ENCODE measurements at regions not wholly inside any gene's neighbourhood (a gene's known extent, or its start where the extent isn't known, plus 50 kb on each side); places are given as distances from the start of the nearest gene placed in this dataset.

- no TSS peak for BruUV-seq (replicated peaks)
- Histone ChIP-seq H2AFZ (ENCODE audit: low read depth, low read length) (no peak overlapping the region), H3K36me3 (ENCODE audit: control insufficient read depth, insufficient read depth, low read length) (no peaks in the 10 kb centered on the region), H3K79me2 (ENCODE audit: control insufficient read depth, insufficient read depth, low read length) (no peaks in the 10 kb centered on the region), H3K4me1 (replicated peaks in 1 of 2; ENCODE audit: control insufficient read depth in 2 of 2, insufficient read depth in 2 of 2, low read length in 2 of 2) (no peaks in the 10 kb centered on the region), H3K9me3 (replicated peaks; ENCODE audit: control insufficient read depth, insufficient read depth, low read depth, low read length) (no peaks in the 10 kb centered on the region), H3K4me2 (ENCODE audit: insufficient read depth, low read length) (no peak overlapping the region), H3K9ac (ENCODE audit: insufficient read depth in 1 of 2, low read depth in 2 of 2, low read length in 2 of 2) (no peak overlapping the region), H4K20me1 (replicated peaks; ENCODE audit: control insufficient read depth, insufficient read depth, low read length) (no peaks in the 10 kb centered on the region), H3K27me3 (ENCODE audit: control insufficient read depth in 2 of 2, insufficient read depth in 2 of 2, low read length in 2 of 2) (no peaks in the 10 kb centered on the region), H3K9me1 (ENCODE audit: control insufficient read depth, insufficient read depth, low read length) (no peaks in the 10 kb centered on the region), H3K27ac (ENCODE audit: extremely low read depth, low read depth, low read length) (no peak overlapping the region), H3K4me3 (no peak overlapping the region)
- CTCF ChIA-PET (ENCODE audit: low intra/inter-chr PET ratio) = no interaction called here
- 6% methylated on average over 2 of the region's 2 CpGs for whole genome bisulfite sequencing (ENCODE audit: insufficient coverage, low coverage, missing lambda C conversion rate)
- no peak for TF ChIP-seq RB1 (IDR thresholded peaks at IDR 0.05; ENCODE audit: low read depth)
- TF ChIP-seq COPS2 (conservative IDR thresholded peaks at IDR 0.05) = no peak
- no peak for TF ChIP-seq THRB (CRISPR knock-in tag; conservative IDR thresholded peaks at IDR 0.05)
- TF ChIP-seq USF2 (CRISPR knock-in tag; IDR thresholded peaks at IDR 0.05) = no peak
- no peak for TF ChIP-seq ZNF140 (CRISPR knock-in tag; IDR thresholded peaks at IDR 0.05)
- in situ Hi-C loops (cut with MboI) = no loop called here
- intact Hi-C loops (cut with micrococcal nuclease) = no loop called here
- POLR2A ChIA-PET = no interaction called here
- FAIRE-seq = no peak
- no peak for ATAC-seq
- DNase-seq (ENCODE audit: extremely low read depth in 1 of 4, low spot score in 3 of 4) = no peak
Measured at GRCh38 chr3:76438971-76439370, 600.9 kb upstream of the ROBO2 start.

Data from K562 (cell line).